Suprapubic skin (tissue), 4 donors: ENCODE measurements at regions not wholly inside any gene's neighbourhood (a gene's known extent, or its start where the extent isn't known, plus 50 kb on each side); places are given as distances from the start of the nearest gene placed in this dataset.
"Not testable (repeated sequence)": the region's sequence is repeated elsewhere in the genome, so short reads cannot be mapped to it uniquely, and the experiment has no call there.

Experiments
- DNase-seq, 2 donors: peaks; one replicate each; pipeline ENCODE4 v3.0.0-alpha.2; 2019; ENCODE audit warnings: low spot score in 2 of 2
- H3K27ac ChIP-seq: fragments of 200-600 bp; sonication (generic); one replicate; pipeline ENCODE4 v1.5.1; 2019
- H3K27me3 ChIP-seq: fragments of 200-600 bp; sonication (generic); one replicate; pipeline ENCODE4 v1.5.1; 2019
- H3K36me3 ChIP-seq: fragments of 200-600 bp; sonication (generic); one replicate; pipeline ENCODE4 v1.5.1; 2019
- H3K4me1 ChIP-seq: fragments of 200-600 bp; sonication (generic); one replicate; pipeline ENCODE4 v1.5.1; 2019
- H3K4me3 ChIP-seq: fragments of 200-600 bp; sonication (generic); one replicate; pipeline ENCODE4 v1.5.1; 2019; ENCODE audit warnings: mild to moderate bottlenecking
- H3K9me3 ChIP-seq: fragments of 200-600 bp; sonication (generic); one replicate; pipeline ENCODE4 v1.5.1; 2019
- EP300 ChIP-seq: sonication (generic); formaldehyde crosslinking; IDR thresholded peaks from one replicate; pipeline ENCODE4 v1.6.1; 2017; ENCODE audit warnings: antibody characterized with exemption
- POLR2A ChIP-seq, 2 donors: fragments of 450-650 bp; IDR thresholded peaks; one replicate each; pipeline ENCODE4 v1.6.1; 2017; ENCODE audit warnings: antibody characterized with exemption in 2 of 2, mild to moderate bottlenecking in 2 of 2, moderate library complexity in 2 of 2
- POLR2AphosphoS5 ChIP-seq, 3 donors: sonication (generic); formaldehyde crosslinking; IDR thresholded peaks; one replicate each; pipeline ENCODE4 v1.6.1; 2017; ENCODE audit warnings: antibody characterized with exemption in 3 of 3
- WGBS: methylation state at CpG from one replicate; pipeline ENCODE4 v1.1.5; 2018; 5-methylcytosine and 5-hydroxymethylcytosine counted together
- TF ChIP-seq, protein P1 (sequence below), 2 donors: fragments of 200-600 bp in 1 of 2; fragments of 450-650 bp in 1 of 2; sonication (generic) in 1 of 2; IDR thresholded peaks; one replicate each; pipeline ENCODE4 v1.5.1; 2016 to 2019; ENCODE audit warnings: antibody characterized with exemption in 2 of 2, mild to moderate bottlenecking in 1 of 2, moderate library complexity in 1 of 2

DNA sequence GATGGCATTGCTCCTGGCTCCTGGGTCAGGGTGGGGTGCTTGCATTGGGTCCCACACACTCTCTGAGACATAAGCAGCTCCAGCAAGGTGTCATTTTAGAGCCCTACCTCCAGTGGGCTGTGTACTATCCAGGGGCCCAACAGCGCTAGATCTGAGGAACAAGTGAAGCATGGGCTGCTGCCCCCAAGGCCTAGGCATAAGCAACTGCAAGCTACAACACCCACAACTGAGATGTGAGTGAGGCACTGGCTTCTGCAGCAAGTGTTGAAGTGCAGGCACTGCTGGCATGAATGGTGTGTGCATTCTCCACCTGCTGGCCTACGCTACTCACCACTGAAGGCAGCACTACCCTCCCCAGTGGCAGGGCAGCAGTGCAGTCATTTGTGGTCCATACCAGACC, 81.0 kb upstream of the STK39 start:
- TF ChIP-seq, protein P1, sequence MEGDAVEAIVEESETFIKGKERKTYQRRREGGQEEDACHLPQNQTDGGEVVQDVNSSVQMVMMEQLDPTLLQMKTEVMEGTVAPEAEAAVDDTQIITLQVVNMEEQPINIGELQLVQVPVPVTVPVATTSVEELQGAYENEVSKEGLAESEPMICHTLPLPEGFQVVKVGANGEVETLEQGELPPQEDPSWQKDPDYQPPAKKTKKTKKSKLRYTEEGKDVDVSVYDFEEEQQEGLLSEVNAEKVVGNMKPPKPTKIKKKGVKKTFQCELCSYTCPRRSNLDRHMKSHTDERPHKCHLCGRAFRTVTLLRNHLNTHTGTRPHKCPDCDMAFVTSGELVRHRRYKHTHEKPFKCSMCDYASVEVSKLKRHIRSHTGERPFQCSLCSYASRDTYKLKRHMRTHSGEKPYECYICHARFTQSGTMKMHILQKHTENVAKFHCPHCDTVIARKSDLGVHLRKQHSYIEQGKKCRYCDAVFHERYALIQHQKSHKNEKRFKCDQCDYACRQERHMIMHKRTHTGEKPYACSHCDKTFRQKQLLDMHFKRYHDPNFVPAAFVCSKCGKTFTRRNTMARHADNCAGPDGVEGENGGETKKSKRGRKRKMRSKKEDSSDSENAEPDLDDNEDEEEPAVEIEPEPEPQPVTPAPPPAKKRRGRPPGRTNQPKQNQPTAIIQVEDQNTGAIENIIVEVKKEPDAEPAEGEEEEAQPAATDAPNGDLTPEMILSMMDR (IDR thresholded peaks at IDR 0.05) = no peak
- no peak for TF ChIP-seq POLR2A (IDR thresholded peaks at IDR 0.05)
- TF ChIP-seq EP300 = no peak
- TF ChIP-seq POLR2AphosphoS5 (IDR thresholded peaks at IDR 0.05) = no peak
- H3K27me3 ChIP-seq = peaks cover 14% of the 10 kb centered on the region
- H3K27ac ChIP-seq = no peak overlapping the region
- peaks cover 8% of the 10 kb centered on the region for H3K9me3 ChIP-seq
- H3K4me3 ChIP-seq = no peak overlapping the region
- 91% methylated on average over 1 of the region's 2 CpGs for WGBS
- no peak for DNase-seq
- H3K4me1 ChIP-seq = no peaks in the 10 kb centered on the region
- H3K36me3 ChIP-seq = no peaks in the 10 kb centered on the region

DNA sequence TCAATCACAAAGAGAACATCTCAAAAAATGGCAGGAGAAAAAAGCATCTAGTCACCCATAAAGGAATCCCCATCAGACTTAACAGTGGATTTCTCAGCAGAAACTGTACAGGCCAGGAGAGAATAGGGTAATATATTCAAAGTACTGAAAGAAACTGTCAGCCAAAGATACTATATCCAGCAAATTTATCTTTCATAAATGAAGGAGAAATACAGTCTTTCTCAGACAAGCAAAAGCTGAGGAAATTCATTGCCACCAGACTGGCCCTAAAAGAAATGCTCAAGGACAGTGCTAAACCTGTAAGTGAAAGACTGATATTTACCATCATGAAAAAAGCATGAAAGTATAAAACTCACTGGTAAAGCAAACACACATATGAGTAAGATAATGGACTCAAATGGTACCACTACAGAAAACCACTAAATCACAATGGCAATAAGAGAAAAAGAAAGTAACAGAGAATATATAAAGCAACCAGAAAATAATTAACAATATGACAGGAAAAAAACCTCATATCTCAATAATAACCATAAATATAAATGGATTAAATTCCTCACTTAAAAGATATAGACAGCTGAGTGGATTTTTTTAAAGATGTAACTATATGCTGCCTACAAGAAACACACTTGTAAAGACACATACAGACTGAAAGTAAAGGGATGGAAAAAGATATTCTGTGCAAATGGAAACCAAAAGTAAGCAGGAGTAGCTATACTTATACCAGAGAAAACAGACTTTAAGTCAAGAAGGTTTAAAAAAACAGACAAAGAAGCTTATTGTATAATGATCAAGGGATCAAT, 83.4 kb upstream of the STK39 start:
- H3K4me3 ChIP-seq = no peak overlapping the region
- H3K36me3 ChIP-seq = no peaks in the 10 kb centered on the region
- no peaks in the 10 kb centered on the region for H3K4me1 ChIP-seq
- TF ChIP-seq POLR2AphosphoS5 (IDR thresholded peaks at IDR 0.05) (no peak), EP300 (no peak), POLR2A (IDR thresholded peaks at IDR 0.05) (no peak)
- TF ChIP-seq, protein P1 (IDR thresholded peaks at IDR 0.05) = no peak
- H3K9me3 ChIP-seq = peaks cover 8% of the 10 kb centered on the region
- DNase-seq = no peak
- no peaks in the 10 kb centered on the region for H3K27me3 ChIP-seq
- H3K27ac ChIP-seq = no peak overlapping the region

DNA sequence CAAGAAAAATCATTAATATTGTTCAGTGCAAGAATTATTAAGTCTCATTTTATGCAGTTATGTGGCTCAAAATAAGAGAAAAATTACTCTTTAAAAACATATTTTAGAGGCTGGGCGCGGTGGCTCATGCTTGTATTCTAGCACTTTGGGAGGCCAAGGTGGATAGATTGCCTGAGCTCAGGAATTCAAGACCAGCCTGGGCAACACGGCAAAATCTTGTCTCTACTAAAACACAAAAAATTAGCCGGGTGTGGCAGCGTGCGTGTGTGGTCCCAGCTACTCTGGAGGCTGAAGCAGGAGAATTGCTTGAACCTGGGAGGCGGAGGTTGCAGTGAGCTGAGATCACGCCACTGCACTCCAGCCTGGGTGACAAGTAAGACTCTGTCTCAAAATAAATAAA, 87.9 kb upstream of the STK39 start:
- not testable (repeated sequence) for H3K27ac ChIP-seq, H3K4me1 ChIP-seq, H3K27me3 ChIP-seq, DNase-seq, H3K9me3 ChIP-seq, H3K36me3 ChIP-seq, H3K4me3 ChIP-seq
- WGBS = 78% methylated on average over 8 of the region's 8 CpGs

DNA sequence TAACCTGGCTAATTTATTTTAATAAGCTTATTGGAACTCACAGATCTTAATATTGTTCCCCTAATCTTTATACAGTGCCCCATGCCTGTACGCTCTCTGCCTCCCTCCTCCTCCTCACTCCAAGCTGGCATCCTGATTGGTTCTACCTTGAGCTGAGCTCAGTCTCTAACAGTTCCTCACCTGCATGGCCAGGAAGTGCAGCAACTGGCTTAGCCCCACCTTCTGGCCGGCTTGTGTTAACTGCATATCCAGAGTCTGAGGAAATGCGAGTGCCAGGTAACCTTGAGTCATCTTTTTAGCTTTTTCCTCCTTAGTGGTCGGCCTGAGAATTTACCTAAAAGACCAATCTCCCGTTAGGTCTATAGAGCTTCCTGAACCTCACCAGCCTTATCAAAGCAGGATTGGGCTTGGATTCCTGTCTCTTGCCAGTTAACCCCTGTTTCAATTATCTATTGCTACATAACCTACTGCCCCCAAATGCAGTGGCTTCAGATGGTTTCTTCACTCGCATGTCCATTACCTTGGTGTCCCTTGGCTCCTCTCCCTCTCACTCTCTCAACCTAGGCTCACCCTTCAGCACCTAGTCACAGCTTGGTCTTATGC, 89.5 kb upstream of the STK39 start:
- H3K27me3 ChIP-seq = no peaks in the 10 kb centered on the region
- H3K27ac ChIP-seq = no peak overlapping the region
- H3K36me3 ChIP-seq = no peaks in the 10 kb centered on the region
- TF ChIP-seq POLR2AphosphoS5 (IDR thresholded peaks at IDR 0.05) = no peak
- TF ChIP-seq, protein P1 (IDR thresholded peaks at IDR 0.05) = peak in 1 of 2 donors; percentile 32
- TF ChIP-seq POLR2A (IDR thresholded peaks at IDR 0.05) = no peak
- TF ChIP-seq EP300 = no peak
- H3K9me3 ChIP-seq = no peaks in the 10 kb centered on the region
- 50% methylated on average over 6 of the region's 6 CpGs for WGBS
- no peak for DNase-seq
- H3K4me3 ChIP-seq = no peak overlapping the region
- H3K4me1 ChIP-seq = no peaks in the 10 kb centered on the region

DNA sequence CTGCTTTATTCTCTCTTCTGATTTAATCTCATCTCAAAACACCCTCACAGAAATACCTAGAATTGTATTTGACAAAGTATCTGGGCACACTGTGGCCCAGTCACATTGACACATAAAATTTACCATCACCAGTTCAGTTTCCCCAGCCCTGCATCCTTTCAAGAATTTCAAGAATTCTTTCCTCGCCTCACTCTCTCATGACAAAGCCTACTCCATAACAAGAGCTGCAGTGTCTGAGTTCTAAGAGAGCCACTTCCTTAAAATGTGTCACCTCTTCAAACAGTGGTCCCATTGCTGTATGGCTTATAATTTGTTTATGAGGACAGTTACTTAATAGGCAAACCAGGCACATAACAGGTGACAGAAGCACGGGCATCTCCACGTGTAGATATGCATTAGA, 90.9 kb upstream of the STK39 start:
- Histone ChIP-seq H3K27me3 (no peaks in the 10 kb centered on the region), H3K36me3 (no peaks in the 10 kb centered on the region), H3K4me3 (no peak overlapping the region), H3K9me3 (no peaks in the 10 kb centered on the region), H3K4me1 (no peaks in the 10 kb centered on the region), H3K27ac (no peak overlapping the region)
- TF ChIP-seq EP300 (no peak), POLR2A (IDR thresholded peaks at IDR 0.05) (no peak), POLR2AphosphoS5 (IDR thresholded peaks at IDR 0.05) (no peak)
- TF ChIP-seq, protein P1 (IDR thresholded peaks at IDR 0.05) = no peak
- DNase-seq = no peak
- 32% methylated on average over 3 of the region's 3 CpGs for WGBS
